ENCODE measurements at regions not wholly inside any gene's neighbourhood (a gene's known extent, or its start where the extent isn't known, plus 50 kb on each side); places are given as distances from the start of the nearest gene placed in this dataset.
"Not testable (repeated sequence)": the region's sequence is repeated elsewhere in the genome, so short reads cannot be mapped to it uniquely, and the experiment has no call there.

DNA sequence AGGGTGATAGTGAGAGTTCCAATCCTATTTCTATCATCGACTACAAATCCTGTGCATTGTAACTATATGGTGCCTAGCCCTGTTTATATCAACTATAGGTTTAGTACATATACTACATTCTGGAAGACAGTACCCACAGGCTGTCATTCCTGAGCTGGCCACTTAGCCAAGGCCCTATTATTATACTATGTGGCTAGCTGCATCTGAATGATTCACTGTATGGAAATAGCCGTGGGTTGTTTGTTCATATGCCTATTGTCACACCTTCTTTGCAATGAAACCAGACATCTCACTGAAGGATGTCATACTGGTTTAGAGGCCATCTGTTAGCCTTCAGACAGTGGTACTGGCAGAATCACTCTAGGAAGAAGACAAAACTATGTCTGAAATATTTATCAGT is 62.3 kb upstream of the FSIP2 start:
- H3K4me3 ChIP-seq (ENCODE audit: low read depth, low read length), result no peak overlapping the region
- TF ChIP-seq, protein P1, sequence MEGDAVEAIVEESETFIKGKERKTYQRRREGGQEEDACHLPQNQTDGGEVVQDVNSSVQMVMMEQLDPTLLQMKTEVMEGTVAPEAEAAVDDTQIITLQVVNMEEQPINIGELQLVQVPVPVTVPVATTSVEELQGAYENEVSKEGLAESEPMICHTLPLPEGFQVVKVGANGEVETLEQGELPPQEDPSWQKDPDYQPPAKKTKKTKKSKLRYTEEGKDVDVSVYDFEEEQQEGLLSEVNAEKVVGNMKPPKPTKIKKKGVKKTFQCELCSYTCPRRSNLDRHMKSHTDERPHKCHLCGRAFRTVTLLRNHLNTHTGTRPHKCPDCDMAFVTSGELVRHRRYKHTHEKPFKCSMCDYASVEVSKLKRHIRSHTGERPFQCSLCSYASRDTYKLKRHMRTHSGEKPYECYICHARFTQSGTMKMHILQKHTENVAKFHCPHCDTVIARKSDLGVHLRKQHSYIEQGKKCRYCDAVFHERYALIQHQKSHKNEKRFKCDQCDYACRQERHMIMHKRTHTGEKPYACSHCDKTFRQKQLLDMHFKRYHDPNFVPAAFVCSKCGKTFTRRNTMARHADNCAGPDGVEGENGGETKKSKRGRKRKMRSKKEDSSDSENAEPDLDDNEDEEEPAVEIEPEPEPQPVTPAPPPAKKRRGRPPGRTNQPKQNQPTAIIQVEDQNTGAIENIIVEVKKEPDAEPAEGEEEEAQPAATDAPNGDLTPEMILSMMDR (IDR thresholded peaks at IDR 0.05; ENCODE audit: low read depth, low read length, missing control alignments), result no peak
- no peak for DNase-seq (ENCODE audit: low read depth)

DNA sequence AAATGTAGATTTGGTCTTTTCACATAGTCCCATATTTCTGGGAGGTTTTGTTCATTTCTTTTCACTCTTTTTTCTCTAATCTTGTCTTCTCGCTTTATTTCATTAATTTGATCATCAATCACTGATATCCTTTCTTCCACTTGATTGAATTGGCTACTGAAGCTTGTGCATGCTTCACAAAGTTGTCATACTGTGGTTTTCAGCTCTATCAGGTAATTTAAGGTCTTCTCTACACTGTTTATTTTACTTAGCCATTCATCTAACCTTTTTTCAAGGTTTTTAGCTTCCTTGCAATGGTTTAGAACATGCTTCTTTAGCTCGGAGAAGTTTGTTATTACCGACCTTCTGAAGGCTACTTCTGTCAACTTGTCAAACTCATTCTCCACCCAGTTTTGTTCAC is 51.6 kb upstream of the FSIP2 start:
- DNase-seq (ENCODE audit: low read depth); H3K4me3 ChIP-seq (ENCODE audit: low read depth, low read length): not testable (repeated sequence)

DNA sequence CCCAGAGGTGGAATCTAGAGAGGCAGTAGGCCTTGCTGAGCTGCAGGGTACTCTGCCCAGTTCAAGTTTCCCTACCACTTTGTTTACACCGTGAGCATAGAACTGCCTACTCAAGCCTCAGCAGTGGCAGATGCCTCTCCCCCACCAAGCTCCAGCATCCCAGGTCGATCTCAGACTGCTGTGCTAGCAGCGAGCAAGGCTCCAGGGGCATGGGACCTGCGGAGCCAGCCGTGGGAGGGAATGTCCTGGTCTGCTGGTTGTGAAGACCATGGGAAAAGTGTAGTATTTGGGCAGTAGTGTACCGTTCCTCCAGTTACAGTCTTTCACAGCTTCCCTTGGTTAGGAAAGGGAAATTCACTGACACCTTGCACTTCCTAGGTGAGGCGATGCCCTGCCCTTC is 50.6 kb upstream of the FSIP2 start:
- H3K4me3 ChIP-seq (ENCODE audit: low read depth, low read length), result no peak overlapping the region
- DNase-seq (ENCODE audit: low read depth), result no peak
- TF ChIP-seq, protein P1 (IDR thresholded peaks at IDR 0.05; ENCODE audit: low read depth, low read length, missing control alignments), result no peak
